Esophagus muscularis mucosa (tissue), 4 donors: ENCODE measurements at regions not wholly inside any gene's neighbourhood (a gene's known extent, or its start where the extent isn't known, plus 50 kb on each side); places are given as distances from the start of the nearest gene placed in this dataset.

Experiments
- EP300 ChIP-seq: sonication (generic); formaldehyde crosslinking; IDR thresholded peaks from one replicate; pipeline ENCODE4 v1.6.1; 2017; ENCODE audit warnings: antibody characterized with exemption
- POLR2A ChIP-seq: fragments of 450-650 bp; IDR thresholded peaks from one replicate; pipeline ENCODE4 v1.6.1; 2017; ENCODE audit warnings: antibody characterized with exemption, moderate library complexity, mild to moderate bottlenecking, low read depth
- POLR2AphosphoS5 ChIP-seq, 2 donors: sonication (generic); formaldehyde crosslinking; IDR thresholded peaks; one replicate each; pipeline ENCODE4 v1.6.1; 2017; ENCODE audit warnings: antibody characterized with exemption in 2 of 2
- TF ChIP-seq, protein P1 (sequence below), 3 experiments: fragments of 200-600 bp in 2 of 3; fragments of 450-650 bp in 1 of 3; sonication (generic) in 2 of 3; IDR thresholded peaks; one replicate each; pipeline ENCODE4 v1.5.1; 2017 to 2019; ENCODE audit warnings: antibody characterized with exemption in 3 of 3, mild to moderate bottlenecking in 2 of 3, moderate library complexity in 1 of 3

DNA sequence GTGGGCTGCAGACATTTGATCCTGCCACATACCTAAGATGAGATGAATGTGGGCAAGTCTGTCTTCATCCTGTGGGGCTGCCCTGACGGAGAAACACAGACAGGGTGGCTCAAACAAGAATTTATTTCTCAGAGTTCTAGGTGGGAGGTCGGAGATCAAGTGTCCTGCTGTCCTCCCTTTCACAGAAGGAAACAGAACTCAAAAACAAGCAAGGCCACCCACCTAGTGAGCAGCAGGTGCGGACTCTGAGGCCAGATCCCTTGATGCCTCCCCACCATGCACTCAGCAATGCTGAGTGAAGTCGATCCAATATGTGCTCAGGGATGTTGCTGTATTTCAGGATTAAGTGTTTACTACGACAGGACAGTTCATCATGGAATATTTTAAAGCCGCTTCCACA is 63.0 kb upstream of the SNTG2 start:
- TF ChIP-seq, protein P1, sequence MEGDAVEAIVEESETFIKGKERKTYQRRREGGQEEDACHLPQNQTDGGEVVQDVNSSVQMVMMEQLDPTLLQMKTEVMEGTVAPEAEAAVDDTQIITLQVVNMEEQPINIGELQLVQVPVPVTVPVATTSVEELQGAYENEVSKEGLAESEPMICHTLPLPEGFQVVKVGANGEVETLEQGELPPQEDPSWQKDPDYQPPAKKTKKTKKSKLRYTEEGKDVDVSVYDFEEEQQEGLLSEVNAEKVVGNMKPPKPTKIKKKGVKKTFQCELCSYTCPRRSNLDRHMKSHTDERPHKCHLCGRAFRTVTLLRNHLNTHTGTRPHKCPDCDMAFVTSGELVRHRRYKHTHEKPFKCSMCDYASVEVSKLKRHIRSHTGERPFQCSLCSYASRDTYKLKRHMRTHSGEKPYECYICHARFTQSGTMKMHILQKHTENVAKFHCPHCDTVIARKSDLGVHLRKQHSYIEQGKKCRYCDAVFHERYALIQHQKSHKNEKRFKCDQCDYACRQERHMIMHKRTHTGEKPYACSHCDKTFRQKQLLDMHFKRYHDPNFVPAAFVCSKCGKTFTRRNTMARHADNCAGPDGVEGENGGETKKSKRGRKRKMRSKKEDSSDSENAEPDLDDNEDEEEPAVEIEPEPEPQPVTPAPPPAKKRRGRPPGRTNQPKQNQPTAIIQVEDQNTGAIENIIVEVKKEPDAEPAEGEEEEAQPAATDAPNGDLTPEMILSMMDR (IDR thresholded peaks at IDR 0.05) = no peak
- TF ChIP-seq POLR2A = no peak
- TF ChIP-seq POLR2AphosphoS5 (IDR thresholded peaks at IDR 0.05) = no peak
- TF ChIP-seq EP300 = no peak
